NT2/D1 (cell line): ENCODE measurements at regions not wholly inside any gene's neighbourhood (a gene's known extent, or its start where the extent isn't known, plus 50 kb on each side); places are given as distances from the start of the nearest gene placed in this dataset.

Experiments used
- DNase-seq: peaks from one replicate; pipeline ENCODE4 v3.0.0-alpha.2; 2011; ENCODE audit warnings: low read depth, low spot score
- H3K27me3 ChIP-seq: 2 replicates; pipeline ENCODE4 v1.6.0; 2011; ENCODE audit warnings: mild to moderate bottlenecking; ENCODE audit not compliant: insufficient read length, insufficient read depth
- H3K36me3 ChIP-seq: 2 replicates; pipeline ENCODE4 v1.6.1; 2011; ENCODE audit warnings: mild to moderate bottlenecking, low read length, mixed read lengths; ENCODE audit not compliant: insufficient read depth, insufficient read length
- H3K4me1 ChIP-seq: 2 replicates; pipeline ENCODE4 v1.5.1; 2011; ENCODE audit not compliant: insufficient read depth, insufficient read length
- H3K4me3 ChIP-seq: 2 replicates; pipeline ENCODE4 v1.5.1; 2011; ENCODE audit warnings: low read depth; ENCODE audit not compliant: insufficient read length
- H3K9ac ChIP-seq: 2 replicates; pipeline ENCODE4 v1.6.0; 2011; ENCODE audit warnings: low read depth; ENCODE audit not compliant: insufficient read length
- H3K9me3 ChIP-seq: 2 replicates; pipeline ENCODE4 v1.5.1; 2011; ENCODE audit warnings: mild to moderate bottlenecking, low read length; ENCODE audit not compliant: insufficient read depth
- SUZ12 ChIP-seq: IDR thresholded peaks from 2 replicates; pipeline ENCODE4 v1.6.1; 2011; ENCODE audit not compliant: insufficient read length, insufficient read depth; ENCODE audit errors: extremely low read depth
- YY1 ChIP-seq: IDR thresholded peaks from 2 replicates; pipeline ENCODE4 v1.6.1; 2011; ENCODE audit not compliant: insufficient read length, insufficient read depth
- ZNF274 ChIP-seq: IDR thresholded peaks from 2 replicates; pipeline ENCODE4 v1.6.1; 2011; ENCODE audit warnings: mild to moderate bottlenecking, low read depth, low read length

- Histone ChIP-seq H3K9me3 (no peaks in the 10 kb centered on the region), H3K4me3 (no peak overlapping the region), H3K27me3 (no peaks in the 10 kb centered on the region), H3K36me3 (no peaks in the 10 kb centered on the region), H3K9ac (no peak overlapping the region), H3K4me1 (no peaks in the 10 kb centered on the region)
- DNase-seq = no peak
- TF ChIP-seq ZNF274 = no peak
- TF ChIP-seq SUZ12 = no peak
- TF ChIP-seq YY1 = no peak
These were observed 125.4 kb upstream of the USP29 start for GRCh38 chr19:56994251-56995017.

- Histone ChIP-seq H3K27me3 (no peaks in the 10 kb centered on the region), H3K4me1 (no peaks in the 10 kb centered on the region), H3K9me3 (no peaks in the 10 kb centered on the region), H3K9ac (no peak overlapping the region), H3K36me3 (no peaks in the 10 kb centered on the region), H3K4me3 (no peak overlapping the region)
- no peak for DNase-seq
- TF ChIP-seq YY1 (no peak), SUZ12 (no peak), ZNF274 (no peak)
These were observed 124.5 kb upstream of the USP29 start for GRCh38 chr19:56995303-56995702.

GRCh38 chr19:57002195-57002601 lies 117.6 kb upstream of the USP29 start:
- Histone ChIP-seq H3K9me3 (no peaks in the 10 kb centered on the region), H3K4me1 (peaks cover 4% of the 10 kb centered on the region), H3K27me3 (no peaks in the 10 kb centered on the region), H3K9ac (no peak overlapping the region), H3K36me3 (no peaks in the 10 kb centered on the region), H3K4me3 (no peak overlapping the region)
- no peak for DNase-seq
- TF ChIP-seq YY1 = no peak
- TF ChIP-seq SUZ12 = no peak
- no peak for TF ChIP-seq ZNF274

GRCh38 chr19:57002710-57003109 lies 117.1 kb upstream of the USP29 start:
- DNase-seq = no peak

GRCh38 chr19:57004418-57004817 lies 115.4 kb upstream of the USP29 start:
- H3K9me3 ChIP-seq = no peaks in the 10 kb centered on the region
- peaks cover 4% of the 10 kb centered on the region for H3K4me1 ChIP-seq
- TF ChIP-seq SUZ12 = no peak
- no peak overlapping the region for H3K4me3 ChIP-seq
- no peak overlapping the region for H3K9ac ChIP-seq
- no peaks in the 10 kb centered on the region for H3K27me3 ChIP-seq
- DNase-seq = no peak
- no peaks in the 10 kb centered on the region for H3K36me3 ChIP-seq

More at GRCh38 chr19:57002710-57003109, 117.1 kb upstream of the USP29 start:
- no peaks in the 10 kb centered on the region for H3K27me3 ChIP-seq
- H3K36me3 ChIP-seq = no peaks in the 10 kb centered on the region
- no peak for TF ChIP-seq SUZ12
- no peak for TF ChIP-seq YY1
- TF ChIP-seq ZNF274 = no peak
- peaks cover 4% of the 10 kb centered on the region for H3K4me1 ChIP-seq
- H3K4me3 ChIP-seq = no peak overlapping the region
- H3K9ac ChIP-seq = no peak overlapping the region
- no peaks in the 10 kb centered on the region for H3K9me3 ChIP-seq

GRCh38 chr19:57008432-57008831 lies 111.4 kb upstream of the USP29 start:
- Histone ChIP-seq H3K4me1 (peaks cover 2% of the 10 kb centered on the region), H3K9ac (no peak overlapping the region), H3K27me3 (peaks cover 3% of the 10 kb centered on the region), H3K9me3 (no peaks in the 10 kb centered on the region), H3K36me3 (no peaks in the 10 kb centered on the region), H3K4me3 (no peak overlapping the region)
- DNase-seq = no peak
- TF ChIP-seq YY1 (no peak), SUZ12 (no peak), ZNF274 (no peak)

GRCh38 chr19:57010541-57010940 lies 109.2 kb upstream of the USP29 start:
- no peaks in the 10 kb centered on the region for H3K36me3 ChIP-seq
- TF ChIP-seq YY1 (no peak), SUZ12 (no peak)
- H3K9me3 ChIP-seq = no peaks in the 10 kb centered on the region
- no peaks in the 10 kb centered on the region for H3K4me1 ChIP-seq
- peaks cover 3% of the 10 kb centered on the region for H3K27me3 ChIP-seq
- H3K4me3 ChIP-seq = no peak overlapping the region
- DNase-seq = no peak
- H3K9ac ChIP-seq = no peak overlapping the region
